AG10803 (cell line): ENCODE measurements at regions not wholly inside any gene's neighbourhood (a gene's known extent, or its start where the extent isn't known, plus 50 kb on each side); places are given as distances from the start of the nearest gene placed in this dataset.
A peak's percentile ranks its signal among the peaks of the same experiment; 100 is the strongest.

ENCODE experiments used
- DNase-seq: peaks from one replicate; pipeline ENCODE4 v3.0.0; 2010; ENCODE audit warnings: low read depth
- H3K4me3 ChIP-seq: 2 replicates; pipeline ENCODE4 v1.5.1; 2011; ENCODE audit warnings: mild to moderate bottlenecking, low read length, control low read depth
- CTCF ChIP-seq: conservative IDR thresholded peaks from 2 replicates; pipeline ENCODE4 v1.5.1; 2011; ENCODE audit warnings: mild to moderate bottlenecking, low read length, control low read depth, inconsistent platforms

DNA sequence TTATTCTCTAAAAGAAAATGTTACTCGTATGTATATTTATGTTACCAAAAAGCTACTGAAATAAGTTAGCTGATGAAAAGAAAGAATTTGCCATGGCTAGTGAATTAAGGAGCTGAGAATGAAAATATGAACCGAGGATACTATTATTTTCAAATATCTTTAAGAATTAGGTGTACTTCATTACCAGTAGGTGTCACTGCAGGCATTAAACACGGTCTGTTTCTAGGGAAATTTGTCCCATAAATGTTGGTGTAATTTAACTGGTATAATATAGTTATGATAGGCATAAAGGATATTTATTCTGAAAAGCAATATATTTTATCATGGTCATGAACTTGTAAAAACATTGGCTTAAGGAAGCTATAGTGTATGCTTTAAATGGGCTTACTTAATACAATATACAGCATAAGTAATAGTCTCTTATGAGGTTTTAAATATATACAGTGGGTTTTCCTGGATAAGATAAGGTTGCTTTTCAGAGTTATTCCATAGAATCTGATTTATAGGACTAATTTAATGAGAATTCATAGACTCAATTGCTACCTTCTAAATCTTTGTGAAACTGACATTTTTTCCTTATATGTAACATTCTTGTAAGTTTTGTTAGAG is 72.4 kb upstream of the MPDZ start:
- DNase-seq = peak; percentile 74
- TF ChIP-seq CTCF = peak; percentile 78
- H3K4me3 ChIP-seq = no peak overlapping the region

DNA sequence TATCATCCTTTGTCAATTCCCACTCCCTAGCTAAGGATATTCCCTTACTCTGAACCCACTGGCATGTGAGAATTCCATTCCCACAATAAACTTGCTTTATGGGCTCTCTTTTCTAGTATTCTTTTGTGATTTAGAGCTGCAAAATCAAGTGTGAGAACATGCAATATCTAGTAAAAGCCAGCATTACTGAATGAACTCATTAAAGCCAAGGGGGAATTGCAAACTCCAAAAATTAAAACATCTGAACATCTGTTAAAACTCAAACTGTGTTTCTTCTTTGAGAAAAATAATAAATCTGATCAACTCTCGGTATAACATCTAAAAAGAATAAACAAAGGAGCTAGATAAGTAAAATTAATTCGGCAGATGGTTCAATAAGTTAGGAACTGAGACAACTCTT is 53.1 kb upstream of the MPDZ start:
- TF ChIP-seq CTCF = no peak
- H3K4me3 ChIP-seq = no peak overlapping the region
- no peak for DNase-seq

- TF ChIP-seq CTCF = no peak
- no peak overlapping the region for H3K4me3 ChIP-seq
- DNase-seq = no peak
Measured at GRCh38 chr9:13331320-13331719, 51.8 kb upstream of the MPDZ start.

DNA sequence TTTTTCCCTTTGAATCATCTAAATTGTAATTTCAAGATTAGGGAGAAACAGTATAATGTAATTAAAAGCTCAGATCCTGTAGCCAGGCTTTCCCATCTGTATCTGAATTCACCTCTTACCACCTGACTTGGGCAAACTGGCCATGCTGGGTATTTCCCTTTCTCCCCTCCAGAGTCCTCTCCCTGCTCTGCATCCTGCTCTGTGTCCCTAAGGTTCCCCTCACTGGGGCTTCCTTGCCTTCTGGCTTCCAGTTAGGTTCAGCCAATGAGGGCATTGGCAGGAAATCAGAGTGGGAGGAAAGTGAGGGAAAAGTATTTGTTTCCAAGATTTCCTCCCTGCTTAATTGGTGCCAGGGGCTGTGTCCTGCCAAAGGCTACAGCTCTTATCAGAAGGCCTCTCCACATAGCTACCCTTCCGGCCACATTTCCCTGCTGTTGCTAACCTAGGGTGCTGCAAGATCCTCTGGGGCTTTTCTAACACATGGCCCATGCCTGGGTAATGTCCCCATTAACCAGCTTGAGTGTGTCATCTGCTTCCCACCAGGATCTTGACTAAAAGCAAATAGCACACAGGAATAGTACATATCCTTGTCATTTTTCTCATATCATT is 51.0 kb upstream of the MPDZ start:
- TF ChIP-seq CTCF = no peak
- no peak for DNase-seq
- no peak overlapping the region for H3K4me3 ChIP-seq
